NB4 (cell line): ENCODE measurements at regions not wholly inside any gene's neighbourhood (a gene's known extent, or its start where the extent isn't known, plus 50 kb on each side); places are given as distances from the start of the nearest gene placed in this dataset.

ENCODE experiments used
- CTCF ChIP-seq: IDR thresholded peaks from one replicate; pipeline ENCODE4 v1.5.1; 2012; ENCODE audit warnings: low read depth, low read length
- MYC ChIP-seq: IDR thresholded peaks from 2 replicates; pipeline ENCODE4 v1.6.1; 2011; ENCODE audit warnings: low read depth, low read length
- POLR2A ChIP-seq: IDR thresholded peaks from 2 replicates; pipeline ENCODE4 v1.6.1; 2011; ENCODE audit warnings: mild to moderate bottlenecking; ENCODE audit not compliant: insufficient read length; ENCODE audit errors: extremely low read depth

- TF ChIP-seq POLR2A (no peak), CTCF (no peak), MYC (no peak)
Observed at GRCh38 chr3:44130249-44130648, 111.4 kb upstream of the TOPAZ1 start.
